A549 (cell line): ENCODE measurements at regions not wholly inside any gene's neighbourhood (a gene's known extent, or its start where the extent isn't known, plus 50 kb on each side); places are given as distances from the start of the nearest gene placed in this dataset.

Experiments used
- CBX2 ChIP-seq: fragments of 200-600 bp; sonication (generic); IDR thresholded peaks from 2 replicates; pipeline ENCODE4 v1.6.1; 2016; ENCODE audit warnings: low read depth, mild to moderate bottlenecking, borderline replicate concordance
- CHD4 ChIP-seq: fragments of 200-600 bp; sonication (generic); IDR thresholded peaks from 2 replicates; pipeline ENCODE4 v1.6.1; 2016; ENCODE audit warnings: antibody characterized with exemption, mild to moderate bottlenecking, borderline replicate concordance
- CTCF ChIP-seq: fragments of >200 bp; sonication (Bioruptor Twin); formaldehyde crosslinking; IDR thresholded peaks from 3 replicates; pipeline ENCODE4 v1.5.1; 2016
- EP300 ChIP-seq, 2 experiments: fragments of >200 bp; sonication (Bioruptor Twin); formaldehyde crosslinking; IDR thresholded peaks; 2 replicates in 1 of 2; 3 replicates in 1 of 2; pipeline ENCODE4 v1.6.1; 2016 to 2017
- ESRRA ChIP-seq: fragments of 150-350 bp; IDR thresholded peaks from 2 replicates; pipeline ENCODE4 v1.6.1; 2014; ENCODE audit warnings: mild to moderate bottlenecking, low read length, borderline replicate concordance
- MAFK ChIP-seq: fragments of 450-650 bp; IDR thresholded peaks from 2 replicates; pipeline ENCODE4 v1.6.1; 2014; ENCODE audit not compliant: partially characterized antibody
- POLR2A ChIP-seq: IDR thresholded peaks from 2 replicates; pipeline ENCODE4 v1.6.1; 2012; ENCODE audit warnings: mild to moderate bottlenecking, low read length
- RARB ChIP-seq: fragments of 250-450 bp; sonication (Bioruptor Pico); IDR thresholded peaks from 2 replicates; pipeline ENCODE4 v1.8.0; 2021; ENCODE audit warnings: mild to moderate bottlenecking, moderate library complexity
- SMC3 ChIP-seq: fragments of >200 bp; sonication (Bioruptor Twin); formaldehyde crosslinking; IDR thresholded peaks from 3 replicates; pipeline ENCODE4 v1.6.1; 2018; ENCODE audit warnings: inconsistent platforms
- USF2 ChIP-seq: fragments of 450-650 bp; IDR thresholded peaks from 2 replicates; pipeline ENCODE4 v1.6.1; 2014; ENCODE audit warnings: antibody characterized with exemption
- TF ChIP-seq, protein P1 (sequence below): IDR thresholded peaks from 2 replicates; pipeline ENCODE4 v1.6.1; 2012

DNA sequence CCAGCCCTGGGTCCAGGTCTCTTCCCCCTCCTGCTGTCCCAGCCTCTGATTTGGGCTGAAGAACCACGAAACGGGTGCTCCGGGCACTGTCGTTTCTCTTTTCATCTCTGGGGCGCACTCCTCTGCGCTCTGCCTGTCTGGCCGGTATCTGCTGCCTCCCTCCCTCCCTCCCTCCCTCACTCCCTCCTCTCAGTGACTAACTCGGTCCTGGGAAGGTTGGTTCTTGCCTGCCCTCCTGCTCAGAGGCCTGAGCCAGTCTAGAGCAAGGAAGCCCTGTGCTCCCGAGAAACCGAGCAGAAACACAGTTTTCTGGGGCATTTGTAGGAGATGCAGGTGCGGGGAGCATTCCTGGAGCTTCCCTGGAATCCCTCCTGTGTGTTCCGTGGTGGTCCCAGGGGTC is 1235.2 kb downstream of the BRD1 start:
- TF ChIP-seq CTCF (no peak), CBX2 (no peak), RARB (no peak), USF2 (no peak), POLR2A (no peak), SMC3 (no peak), EP300 (IDR thresholded peaks at IDR 0.05) (no peak), CHD4 (no peak), MAFK (no peak), ESRRA (no peak)
- TF ChIP-seq, protein P1, sequence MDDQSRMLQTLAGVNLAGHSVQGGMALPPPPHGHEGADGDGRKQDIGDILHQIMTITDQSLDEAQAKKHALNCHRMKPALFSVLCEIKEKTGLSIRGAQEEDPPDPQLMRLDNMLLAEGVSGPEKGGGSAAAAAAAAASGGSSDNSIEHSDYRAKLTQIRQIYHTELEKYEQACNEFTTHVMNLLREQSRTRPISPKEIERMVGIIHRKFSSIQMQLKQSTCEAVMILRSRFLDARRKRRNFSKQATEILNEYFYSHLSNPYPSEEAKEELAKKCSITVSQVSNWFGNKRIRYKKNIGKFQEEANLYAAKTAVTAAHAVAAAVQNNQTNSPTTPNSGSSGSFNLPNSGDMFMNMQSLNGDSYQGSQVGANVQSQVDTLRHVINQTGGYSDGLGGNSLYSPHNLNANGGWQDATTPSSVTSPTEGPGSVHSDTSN: no peak
